C4-2B (cell line): ENCODE measurements at regions not wholly inside any gene's neighbourhood (a gene's known extent, or its start where the extent isn't known, plus 50 kb on each side); places are given as distances from the start of the nearest gene placed in this dataset.

Experiments used
- ZFX ChIP-seq: fragments of 450-650 bp; IDR thresholded peaks from 2 replicates; pipeline ENCODE4 v1.6.1; 2017
- TF ChIP-seq, protein P1 (sequence below): fragments of 450-650 bp; conservative IDR thresholded peaks from 2 replicates; pipeline ENCODE4 v1.5.1; 2017; ENCODE audit warnings: mild to moderate bottlenecking

- TF ChIP-seq, protein P1, sequence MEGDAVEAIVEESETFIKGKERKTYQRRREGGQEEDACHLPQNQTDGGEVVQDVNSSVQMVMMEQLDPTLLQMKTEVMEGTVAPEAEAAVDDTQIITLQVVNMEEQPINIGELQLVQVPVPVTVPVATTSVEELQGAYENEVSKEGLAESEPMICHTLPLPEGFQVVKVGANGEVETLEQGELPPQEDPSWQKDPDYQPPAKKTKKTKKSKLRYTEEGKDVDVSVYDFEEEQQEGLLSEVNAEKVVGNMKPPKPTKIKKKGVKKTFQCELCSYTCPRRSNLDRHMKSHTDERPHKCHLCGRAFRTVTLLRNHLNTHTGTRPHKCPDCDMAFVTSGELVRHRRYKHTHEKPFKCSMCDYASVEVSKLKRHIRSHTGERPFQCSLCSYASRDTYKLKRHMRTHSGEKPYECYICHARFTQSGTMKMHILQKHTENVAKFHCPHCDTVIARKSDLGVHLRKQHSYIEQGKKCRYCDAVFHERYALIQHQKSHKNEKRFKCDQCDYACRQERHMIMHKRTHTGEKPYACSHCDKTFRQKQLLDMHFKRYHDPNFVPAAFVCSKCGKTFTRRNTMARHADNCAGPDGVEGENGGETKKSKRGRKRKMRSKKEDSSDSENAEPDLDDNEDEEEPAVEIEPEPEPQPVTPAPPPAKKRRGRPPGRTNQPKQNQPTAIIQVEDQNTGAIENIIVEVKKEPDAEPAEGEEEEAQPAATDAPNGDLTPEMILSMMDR, result no peak
- no peak for TF ChIP-seq ZFX
Measured at GRCh38 chr3:66934725-66935124, 63.4 kb upstream of the KBTBD8 start.
